Aorta (tissue), 5 donors: ENCODE measurements at regions not wholly inside any gene's neighbourhood (a gene's known extent, or its start where the extent isn't known, plus 50 kb on each side); places are given as distances from the start of the nearest gene placed in this dataset.

Experiments used
- ATAC-seq: fragments of 200-7000 bp; cut with Tn5 transposase; one replicate; pipeline ENCODE4 v1.9.1; 2022; ENCODE audit warnings: moderate library complexity; ENCODE audit not compliant: low FRiP score
- DNase-seq, 2 donors: peaks; one replicate each; pipeline ENCODE4 v3.0.0-alpha.2; 2020
- H3K27ac ChIP-seq, 2 donors: one replicate each; pipeline ENCODE4 v1.5.1; 2013; ENCODE audit warnings: low read length in 2 of 2, mild to moderate bottlenecking in 2 of 2, moderate library complexity in 2 of 2, control low read depth in 1 of 2, inconsistent platforms in 1 of 2, low read depth in 1 of 2
- H3K27me3 ChIP-seq, 2 donors: one replicate each; pipeline ENCODE4 v1.6.1; 2013; ENCODE audit warnings: control low read depth in 1 of 2, low read length in 1 of 2, mild to moderate bottlenecking in 1 of 2, moderate library complexity in 1 of 2; ENCODE audit not compliant: insufficient read depth in 2 of 2, control insufficient read depth in 1 of 2
- H3K36me3 ChIP-seq, 2 donors: one replicate each; pipeline ENCODE4 v1.6.1; 2013; ENCODE audit warnings: control low read depth in 1 of 2, low read length in 1 of 2, mild to moderate bottlenecking in 1 of 2; ENCODE audit not compliant: insufficient read depth in 2 of 2, control insufficient read depth in 1 of 2
- H3K4me1 ChIP-seq, 2 donors: one replicate each; pipeline ENCODE4 v1.6.1; 2013; ENCODE audit warnings: low read length in 2 of 2, control low read depth in 1 of 2, mild to moderate bottlenecking in 1 of 2, moderate library complexity in 1 of 2; ENCODE audit not compliant: insufficient read depth in 2 of 2, control insufficient read depth in 1 of 2
- H3K4me3 ChIP-seq, 2 donors: one replicate each; pipeline ENCODE4 v1.5.1; 2013; ENCODE audit warnings: low read length in 2 of 2, control low read depth in 1 of 2, mild to moderate bottlenecking in 1 of 2
- H3K9me3 ChIP-seq: one replicate; pipeline ENCODE4 v1.6.1; 2013; ENCODE audit warnings: mild to moderate bottlenecking, low read length; ENCODE audit not compliant: control insufficient read depth
- WGBS, 2 donors: extraction: QIAGEN DNeasy Blood & Tissue Kit; methylation state at CpG; one replicate each; pipeline ENCODE4 v1.1.7; 2013; 5-methylcytosine and 5-hydroxymethylcytosine counted together
- intact Hi-C, 2 donors: fragments of 100-400 bp; cut with DNase I; formaldehyde crosslinking; loops; one replicate each; pipeline versions ENCODE4 v1.14.2 to v1.15.0; 2022
- donor health status: healthy with polysubstance abuse.
- donor health status: Bipolar disorder and iron deficiency.
- donor health status: DM: no; HTN: no; CAD: no.
- donor health status: DM: no; HTN: no; CAD: no.
- donor health status: DM: yes; HTN: yes; CAD: no.

DNA sequence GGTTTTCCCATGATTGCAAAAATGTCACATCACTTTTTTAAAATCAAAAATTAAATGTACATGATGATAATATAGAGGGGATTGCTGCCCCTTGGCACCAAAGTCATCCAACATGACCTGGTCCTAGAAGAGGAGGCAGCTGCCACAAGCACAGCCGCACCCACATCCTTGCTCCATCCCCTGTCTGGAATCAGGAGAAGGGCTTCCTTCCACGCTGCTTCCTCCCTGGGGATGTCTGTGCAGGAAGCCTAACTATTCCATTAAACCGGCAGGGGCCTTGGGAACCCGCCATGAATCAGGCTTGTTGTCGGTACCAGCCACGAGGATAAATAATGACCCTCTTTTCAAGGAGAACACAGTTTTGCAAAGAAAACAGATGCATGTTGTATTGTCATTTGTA, 68.7 kb upstream of the AJAP1 start:
- no peaks in the 10 kb centered on the region for H3K36me3 ChIP-seq
- peaks cover 1% of the 10 kb centered on the region for H3K9me3 ChIP-seq
- DNase-seq (no peak), ATAC-seq (no peak)
- peaks cover 2 to 4% of the 10 kb centered on the region in 2 donors for H3K27me3 ChIP-seq
- no peaks in the 10 kb centered on the region for H3K4me1 ChIP-seq
- H3K27ac ChIP-seq: no peak overlapping the region
- intact Hi-C loops: no loop called here
- 14 to 23% methylated on average over 6 of the region's 6 CpGs for WGBS, 2 donors
- H3K4me3 ChIP-seq: no peak overlapping the region

- Histone ChIP-seq H3K27ac (no peak overlapping the region), H3K4me1 (no peaks in the 10 kb centered on the region), H3K27me3 (peaks cover 2 to 4% of the 10 kb centered on the region in 2 donors), H3K36me3 (no peaks in the 10 kb centered on the region), H3K9me3 (peaks cover 1% of the 10 kb centered on the region), H3K4me3 (no peak overlapping the region)
- ATAC-seq: no peak
- WGBS, 2 donors: 42 to 43% methylated on average over 6 of the region's 6 CpGs
- no peak for DNase-seq
- intact Hi-C loops: no loop called here
Observed at GRCh38 chr1:4586611-4587160, 67.7 kb upstream of the AJAP1 start.

DNA sequence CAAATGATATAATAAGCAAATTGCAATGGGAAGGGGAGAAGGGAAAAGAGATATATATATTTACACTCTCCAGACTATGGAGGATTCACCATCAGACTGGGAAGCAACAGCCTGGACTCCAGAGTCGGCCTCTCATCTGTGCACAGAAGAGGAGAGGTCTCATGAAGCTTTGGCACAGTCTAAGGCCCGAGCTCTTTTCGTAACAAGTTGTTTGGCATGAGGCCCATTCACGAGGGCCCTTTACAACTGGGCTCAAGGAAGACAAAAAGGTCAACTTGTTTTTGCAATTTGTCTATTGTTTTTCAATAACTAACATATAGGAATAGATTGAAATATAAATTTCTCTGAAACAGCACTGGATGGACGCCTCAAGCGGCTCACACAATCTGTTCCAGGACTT, 66.7 kb upstream of the AJAP1 start:
- Histone ChIP-seq H3K27me3 (peaks cover 1 to 4% of the 10 kb centered on the region in 2 donors), H3K4me3 (no peak overlapping the region), H3K36me3 (no peaks in the 10 kb centered on the region), H3K4me1 (no peaks in the 10 kb centered on the region), H3K27ac (no peak overlapping the region), H3K9me3 (peaks cover 1% of the 10 kb centered on the region)
- ATAC-seq (no peak), DNase-seq (no peak)
- intact Hi-C loops: no loop called here
- 55 to 56% methylated on average over 6 of the region's 6 CpGs for WGBS, 2 donors

DNA sequence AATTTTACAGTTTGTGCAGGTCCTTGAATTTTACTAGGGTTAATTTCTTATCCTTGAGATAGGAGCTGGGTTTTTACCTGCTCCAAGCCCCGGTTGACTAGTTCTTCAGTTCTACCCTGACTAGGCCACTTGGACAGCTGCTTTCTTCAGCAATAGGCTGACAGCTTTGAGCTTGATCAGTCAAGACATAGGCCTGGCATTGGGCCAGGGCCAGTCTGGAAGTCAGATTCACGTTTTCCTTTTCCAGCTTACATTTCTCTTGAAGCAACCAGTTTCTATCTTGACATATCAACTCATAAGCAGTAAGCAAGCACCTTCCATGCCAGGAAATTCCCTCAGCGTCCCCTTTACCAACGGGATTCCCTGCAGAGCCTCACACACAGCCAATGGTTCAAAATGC, 63.7 kb upstream of the AJAP1 start:
- H3K4me3 ChIP-seq: no peak overlapping the region
- peaks cover 0 to 4% of the 10 kb centered on the region in 2 donors for H3K27me3 ChIP-seq
- no peaks in the 10 kb centered on the region for H3K9me3 ChIP-seq
- WGBS, 2 donors: 32 to 35% methylated on average over 4 of the region's 4 CpGs
- DNase-seq (no peak), ATAC-seq (no peak)
- H3K4me1 ChIP-seq: no peaks in the 10 kb centered on the region
- no peak overlapping the region for H3K27ac ChIP-seq
- intact Hi-C loops: no loop called here
- no peaks in the 10 kb centered on the region for H3K36me3 ChIP-seq

DNA sequence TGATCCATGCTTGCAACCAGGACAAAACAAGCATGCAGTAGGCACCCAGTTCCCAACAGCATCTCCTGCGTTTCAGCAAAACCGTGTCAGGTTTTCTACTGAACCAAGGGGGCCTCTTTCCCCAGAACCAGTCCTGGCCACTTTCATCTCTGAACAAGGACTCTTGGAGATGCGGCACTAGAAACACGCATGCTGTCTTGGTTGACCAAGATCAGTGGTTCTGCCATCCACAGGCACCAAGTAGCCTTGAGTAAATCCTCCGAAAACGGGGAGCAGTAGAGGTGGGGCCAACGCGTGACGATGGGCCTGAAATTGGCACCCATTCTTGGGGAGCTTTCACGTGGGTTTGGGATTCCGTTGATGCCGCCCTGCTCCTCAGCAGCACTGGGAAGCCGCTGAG, 62.5 kb upstream of the AJAP1 start:
- 85 to 87% methylated on average over 13 of the region's 13 CpGs for WGBS, 2 donors
- no peaks in the 10 kb centered on the region for H3K4me1 ChIP-seq
- H3K4me3 ChIP-seq: no peak overlapping the region
- no peak overlapping the region for H3K27ac ChIP-seq
- DNase-seq (no peak), ATAC-seq (no peak)
- H3K36me3 ChIP-seq: no peaks in the 10 kb centered on the region
- H3K9me3 ChIP-seq: no peaks in the 10 kb centered on the region
- intact Hi-C loops: no loop called here
- peaks cover 0 to 4% of the 10 kb centered on the region in 2 donors for H3K27me3 ChIP-seq

DNA sequence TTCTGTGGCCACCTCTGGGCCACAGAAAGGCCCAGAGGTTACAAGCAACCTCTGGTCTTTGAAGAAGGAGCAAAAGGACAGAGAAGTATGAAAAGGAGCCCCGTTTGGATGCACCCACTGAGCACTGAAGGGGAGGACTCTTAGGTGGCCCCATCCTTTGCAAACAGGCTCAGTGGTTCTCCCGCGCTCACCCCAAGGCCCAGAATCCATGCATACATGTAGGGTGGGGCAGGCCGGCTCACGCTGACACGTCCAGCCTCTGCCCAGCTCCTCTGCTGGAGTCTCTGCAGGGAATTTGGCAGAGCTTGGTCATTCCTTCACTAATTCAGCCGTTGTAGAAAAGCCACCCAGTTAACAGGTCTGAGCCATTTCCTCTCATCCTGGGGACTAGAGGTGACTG, 61.3 kb upstream of the AJAP1 start:
- Histone ChIP-seq H3K4me1 (no peaks in the 10 kb centered on the region), H3K36me3 (no peaks in the 10 kb centered on the region), H3K27ac (no peak overlapping the region), H3K9me3 (no peaks in the 10 kb centered on the region), H3K4me3 (no peak overlapping the region), H3K27me3 (peaks cover 0 to 4% of the 10 kb centered on the region in 2 donors)
- 75 to 77% methylated on average over 7 of the region's 7 CpGs for WGBS, 2 donors
- DNase-seq: no peak
- no peak for ATAC-seq
- intact Hi-C loops: no loop called here

GRCh38 chr1:4594286-4594991, 60.0 kb upstream of the AJAP1 start:
- no peaks in the 10 kb centered on the region for H3K36me3 ChIP-seq

GRCh38 chr1:4595341-4596225, 58.8 kb upstream of the AJAP1 start:
- no peaks in the 10 kb centered on the region for H3K36me3 ChIP-seq
- DNase-seq (no peak), ATAC-seq (no peak)
- WGBS, 2 donors: 86 to 87% methylated on average over 17 of the region's 17 CpGs
- H3K27ac ChIP-seq: no peak overlapping the region
- no peak overlapping the region for H3K4me3 ChIP-seq
- no peaks in the 10 kb centered on the region for H3K4me1 ChIP-seq
- no peaks in the 10 kb centered on the region for H3K9me3 ChIP-seq
- intact Hi-C loops: no loop called here
- H3K27me3 ChIP-seq: peaks cover 0 to 4% of the 10 kb centered on the region in 2 donors

More at GRCh38 chr1:4594286-4594991, 60.0 kb upstream of the AJAP1 start:
- no peak overlapping the region for H3K4me3 ChIP-seq
- no peaks in the 10 kb centered on the region for H3K9me3 ChIP-seq
- intact Hi-C loops: no loop called here
- H3K27me3 ChIP-seq: peaks cover 0 to 4% of the 10 kb centered on the region in 2 donors
- no peaks in the 10 kb centered on the region for H3K4me1 ChIP-seq
- DNase-seq (peak in 1 of 2 donors; percentile 60), ATAC-seq (no peak)
- no peak overlapping the region for H3K27ac ChIP-seq
- WGBS, 2 donors: 68 to 71% methylated on average over 13 of the region's 13 CpGs
